GM19438 (cell line): ENCODE measurements at regions not wholly inside any gene's neighbourhood (a gene's known extent, or its start where the extent isn't known, plus 50 kb on each side); places are given as distances from the start of the nearest gene placed in this dataset.

Source experiments
- ATAC-seq: cut with Tn5 transposase; IDR thresholded peaks from one replicate; pipeline ENCODE4 v1.9.1; 2021; ENCODE audit warnings: low read depth; ENCODE audit not compliant: unreplicated experiment

DNA sequence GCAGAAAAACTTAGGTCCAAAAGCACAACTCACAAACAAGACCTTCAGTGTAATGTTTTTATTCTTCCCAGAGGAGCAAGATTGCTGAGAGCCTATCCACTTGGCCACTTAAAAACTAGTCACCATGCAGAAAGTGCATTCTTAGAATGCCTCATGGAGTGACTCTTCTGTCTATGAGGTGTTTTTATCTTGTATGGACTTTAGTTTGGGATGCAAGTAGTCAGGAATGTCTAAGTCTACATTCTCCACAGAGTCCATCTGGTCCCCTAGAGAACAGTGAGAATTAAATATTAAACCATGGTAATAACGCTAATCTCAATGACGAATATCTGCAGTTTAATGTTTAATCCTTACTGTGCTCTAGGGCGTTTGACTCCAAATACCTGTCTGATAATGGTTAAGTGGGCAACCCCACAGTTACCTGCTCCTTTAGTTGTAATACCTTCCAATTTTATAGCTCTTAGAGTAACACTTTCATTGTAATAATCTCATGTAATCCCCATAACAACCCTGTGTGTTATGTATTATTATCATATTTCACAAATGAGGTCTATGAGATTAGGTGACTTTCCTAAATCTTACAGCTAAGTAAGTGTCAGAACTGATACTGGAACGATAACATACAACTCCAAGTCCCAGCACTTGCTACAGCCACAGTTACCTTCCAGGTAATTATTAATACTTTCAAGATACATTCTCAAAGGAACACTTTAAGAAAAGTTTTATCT is 235.6 kb upstream of the JADE1 start:
- no peak for ATAC-seq

DNA sequence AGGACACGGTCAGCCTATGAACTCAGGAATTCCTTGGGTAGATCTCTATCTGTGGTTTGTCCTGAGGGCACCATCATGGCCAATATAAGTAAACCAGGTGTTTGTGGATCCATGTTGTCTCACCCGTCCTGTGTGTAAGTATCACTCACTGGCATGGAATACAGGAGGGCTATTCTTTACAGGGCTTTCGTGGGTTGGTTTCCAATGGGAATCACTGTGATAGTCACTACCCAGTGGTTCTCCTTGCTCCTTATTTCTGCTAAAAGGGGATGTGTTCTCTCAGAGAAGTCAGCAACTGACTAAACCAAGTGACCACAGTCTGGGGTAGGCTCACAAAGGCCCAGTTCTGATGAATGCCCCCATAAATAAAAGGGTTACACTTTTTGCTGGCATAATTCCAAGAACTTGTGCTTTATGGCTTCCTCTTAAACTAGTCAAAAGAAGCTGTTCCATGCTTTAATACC is 236.7 kb upstream of the JADE1 start:
- no peak for ATAC-seq

DNA sequence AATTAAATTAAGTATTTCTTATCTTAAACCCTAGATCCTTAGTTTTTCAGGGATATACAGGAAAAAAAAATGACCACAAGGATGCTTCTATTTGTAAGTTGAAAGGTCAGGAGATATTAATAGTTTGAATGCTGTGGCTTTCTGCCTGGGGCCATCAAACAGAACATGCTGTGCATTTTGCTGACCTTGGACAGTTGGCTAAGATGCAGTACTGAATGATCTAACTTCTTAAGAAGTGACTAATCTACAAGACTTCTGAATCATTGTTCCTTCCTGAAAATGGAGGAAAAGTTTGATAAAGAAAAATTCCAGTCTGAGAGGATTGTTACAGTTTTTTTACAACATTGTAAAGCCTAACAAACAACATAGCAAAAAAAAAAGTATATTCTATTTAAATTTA is 237.8 kb upstream of the JADE1 start:
- no peak for ATAC-seq

DNA sequence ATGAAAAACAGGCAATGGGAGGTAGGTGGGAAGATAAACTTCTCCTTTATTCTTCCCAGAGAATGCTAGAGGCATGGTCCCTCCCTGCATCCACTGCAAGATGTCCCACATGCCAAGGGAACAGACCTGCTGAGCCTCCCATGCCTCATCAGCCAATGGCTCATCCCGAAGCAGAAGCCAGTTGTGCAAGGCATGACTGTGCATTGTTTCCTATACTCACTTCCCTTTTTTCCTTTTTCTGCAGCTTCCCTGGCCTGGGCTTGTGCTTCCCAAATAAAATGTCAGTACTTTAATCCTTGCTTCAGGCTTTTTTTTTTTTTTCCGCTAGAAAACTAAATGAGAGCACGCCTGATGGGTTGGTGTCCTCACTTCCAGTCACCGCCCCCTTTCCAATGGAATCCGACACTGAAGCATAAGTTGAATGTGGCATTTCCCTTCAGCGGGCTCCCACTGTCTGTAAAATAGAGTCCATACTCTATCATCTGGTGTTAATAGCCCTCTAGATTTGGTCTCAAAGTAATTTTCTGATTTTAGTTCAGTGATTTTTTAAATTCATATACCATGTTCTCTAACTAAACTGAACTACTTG is 239.0 kb upstream of the JADE1 start:
- ATAC-seq = no peak

DNA sequence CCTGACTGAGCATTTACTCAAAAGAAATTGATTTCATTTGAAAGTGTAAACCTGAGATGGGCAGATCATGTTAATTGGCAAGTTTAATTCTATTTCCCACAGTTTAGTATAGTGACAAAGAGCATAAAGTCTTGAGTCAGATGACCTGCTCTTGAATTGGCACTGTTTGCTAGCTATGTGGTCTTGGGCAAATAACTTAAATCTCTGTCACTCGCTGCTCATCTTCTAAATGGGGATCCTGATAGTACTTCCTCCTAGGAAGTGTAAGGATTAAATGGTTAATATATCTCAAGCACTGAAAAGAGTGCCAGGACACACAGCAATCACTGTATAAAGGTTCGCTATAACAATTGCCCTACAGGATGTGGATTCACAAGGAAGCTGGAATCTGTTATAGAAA is 242.8 kb upstream of the JADE1 start:
- no peak for ATAC-seq

DNA sequence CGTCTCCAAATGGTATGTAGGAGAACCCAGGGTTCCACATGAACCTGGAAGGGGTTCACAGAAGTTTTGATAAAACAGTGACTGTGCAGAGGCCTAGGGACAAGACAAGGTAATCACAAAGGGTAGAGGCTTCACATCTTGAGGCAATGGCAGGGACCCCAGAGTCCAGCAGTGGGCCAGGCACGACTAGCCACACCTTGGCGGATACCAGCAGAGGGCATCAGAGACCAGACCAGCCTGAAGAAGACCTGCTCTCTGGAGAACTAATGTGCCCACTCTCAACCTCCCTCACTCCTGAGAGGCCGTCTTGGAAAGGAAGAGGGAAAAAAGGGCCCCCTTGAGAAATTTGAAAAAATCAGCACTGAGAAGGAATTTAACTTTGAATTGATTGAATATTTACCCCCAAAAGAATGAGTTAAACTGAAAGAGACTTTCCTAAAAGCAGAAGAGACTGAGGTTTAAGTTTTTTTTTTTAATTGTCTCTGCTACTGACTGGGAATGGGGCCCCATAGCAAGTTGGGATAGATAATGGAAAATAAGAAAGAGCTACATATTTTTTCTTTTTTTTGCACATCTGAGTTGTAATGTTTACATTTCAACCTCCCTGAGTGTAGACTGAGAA is 243.8 kb upstream of the JADE1 start:
- no peak for ATAC-seq

DNA sequence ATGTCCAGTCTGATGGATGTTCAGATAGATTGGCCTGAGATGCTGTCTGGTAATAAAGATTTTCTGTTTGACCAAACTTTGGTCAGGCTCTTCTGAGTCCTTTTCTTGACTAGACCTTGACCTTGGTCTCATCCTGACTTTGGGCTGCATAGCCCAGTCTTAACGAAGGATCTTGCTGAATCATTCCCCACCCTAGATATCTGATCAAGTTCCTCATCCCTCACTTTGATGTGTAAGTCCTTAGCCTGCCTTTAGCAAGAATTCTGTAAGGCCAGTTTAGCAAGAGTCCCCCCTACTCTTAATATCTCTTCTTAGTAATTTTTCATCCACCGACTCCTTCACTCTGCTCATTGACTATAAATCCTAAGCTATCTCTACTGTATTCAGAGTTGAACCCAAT is 244.4 kb upstream of the JADE1 start:
- ATAC-seq = no peak

DNA sequence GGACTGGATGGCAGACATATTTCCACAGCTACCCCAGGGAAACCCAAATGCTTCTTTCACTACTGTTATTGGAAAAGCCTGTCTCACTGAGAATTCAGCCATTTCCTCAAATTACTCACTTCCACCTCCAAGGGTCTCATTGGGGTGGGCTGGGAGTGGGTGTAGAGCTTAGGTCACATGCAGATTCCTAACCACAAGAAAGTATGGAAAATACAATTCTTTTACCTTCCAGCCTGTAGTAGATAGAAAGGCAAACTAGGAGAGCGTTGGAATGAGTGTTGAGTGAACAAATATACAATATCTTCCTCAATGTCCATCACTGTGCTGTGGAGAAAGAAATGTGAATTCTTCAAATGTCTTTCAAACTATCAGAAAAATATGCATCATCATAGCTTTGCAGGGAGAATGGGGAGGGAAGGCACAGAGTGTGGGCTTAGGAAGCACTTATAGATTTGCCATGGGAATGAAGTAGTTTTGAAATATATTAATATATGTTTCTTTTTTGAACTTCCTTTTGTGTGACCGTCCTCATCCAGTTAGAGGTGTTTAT is 245.3 kb upstream of the JADE1 start:
- ATAC-seq = no peak

DNA sequence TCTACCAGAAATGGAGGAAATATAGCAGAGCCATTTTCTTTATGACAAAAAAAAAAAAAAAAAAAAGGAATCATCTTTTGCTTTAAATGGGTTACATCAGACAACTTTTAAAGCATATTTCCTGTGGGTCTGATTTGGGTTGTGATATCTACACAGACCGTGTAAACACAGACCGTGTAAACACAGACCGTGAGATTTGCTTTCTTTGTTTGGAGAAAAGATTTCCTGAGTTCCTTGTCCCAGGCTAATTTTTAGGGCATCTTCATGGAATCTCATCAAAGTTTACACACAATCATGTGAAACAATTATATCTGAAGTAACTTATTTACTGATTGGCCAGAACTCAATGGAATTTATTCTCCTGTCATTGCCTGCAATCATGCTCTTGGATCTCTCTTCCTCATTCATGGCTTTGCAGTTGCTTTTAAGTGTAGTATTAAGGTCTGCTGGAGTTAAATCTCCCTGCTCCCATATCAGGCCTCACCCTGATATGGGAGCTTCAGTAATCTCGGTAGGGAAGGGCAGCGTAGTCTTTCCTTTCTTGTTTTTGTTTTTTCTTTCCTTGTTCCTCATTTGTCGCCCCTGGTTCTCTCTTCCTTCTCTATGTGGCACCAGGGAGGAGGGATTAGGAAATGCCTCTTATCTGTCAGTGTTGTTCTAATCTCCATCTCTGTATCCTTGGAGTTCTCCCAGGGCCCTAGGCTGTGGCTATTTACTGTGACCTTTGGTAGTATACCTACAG is 248.6 kb upstream of the JADE1 start:
- no peak for ATAC-seq

DNA sequence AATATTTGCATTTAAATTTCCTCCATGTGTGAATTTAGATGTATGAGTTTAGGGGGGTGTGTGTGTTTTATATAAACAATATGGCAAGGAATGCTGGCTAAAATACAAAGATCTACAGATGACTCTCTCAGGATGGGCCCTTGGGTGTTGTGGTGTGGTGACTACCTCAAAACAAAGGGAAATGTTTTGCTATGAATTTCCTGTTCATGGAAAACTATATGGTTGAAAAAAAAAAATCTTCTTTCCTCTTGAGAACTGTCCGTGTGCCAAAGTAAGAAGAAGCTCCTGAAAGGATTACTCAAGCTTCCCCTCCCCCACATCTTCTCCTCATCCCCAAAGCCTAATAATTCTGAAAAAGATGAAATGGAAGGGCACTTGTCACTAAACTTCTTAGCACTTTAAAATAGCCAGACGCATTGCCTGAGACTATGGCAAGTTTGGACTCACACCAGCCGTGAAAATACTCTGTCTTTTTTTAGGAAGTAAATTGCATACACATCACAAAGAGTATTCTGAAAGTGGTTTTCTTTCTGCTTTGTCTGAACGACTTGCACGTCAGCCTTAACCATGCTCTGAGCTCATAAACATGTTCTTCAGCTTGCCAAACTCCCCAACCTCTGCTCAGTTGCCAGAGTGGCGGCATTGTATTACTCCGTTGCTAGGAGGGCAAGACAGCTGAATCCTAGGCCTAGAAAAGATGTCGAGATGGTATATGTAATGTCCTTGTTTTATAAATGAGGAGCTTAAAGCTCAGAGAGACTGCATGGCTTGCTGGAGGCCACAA is 250.4 kb upstream of the JADE1 start:
- ATAC-seq = no peak

DNA sequence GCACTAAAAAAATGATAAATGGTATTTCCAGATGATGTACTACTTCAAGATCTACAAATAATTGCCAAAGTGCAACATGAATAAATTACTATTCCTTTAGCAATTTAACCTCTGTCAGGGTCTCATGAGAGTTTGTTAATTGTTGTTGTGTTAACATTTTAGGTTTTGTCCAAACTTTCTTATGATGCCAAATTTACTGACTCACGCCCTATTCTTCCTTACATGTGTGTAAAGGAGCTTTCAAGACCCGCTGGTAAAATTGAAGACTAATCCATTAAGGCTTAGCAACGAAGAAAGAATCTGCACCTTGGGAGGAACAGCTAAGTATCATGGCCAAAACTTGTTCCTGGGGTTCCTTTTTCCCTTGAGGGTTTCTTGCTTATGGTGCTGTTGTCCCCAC is 252.7 kb upstream of the JADE1 start:
- no peak for ATAC-seq

DNA sequence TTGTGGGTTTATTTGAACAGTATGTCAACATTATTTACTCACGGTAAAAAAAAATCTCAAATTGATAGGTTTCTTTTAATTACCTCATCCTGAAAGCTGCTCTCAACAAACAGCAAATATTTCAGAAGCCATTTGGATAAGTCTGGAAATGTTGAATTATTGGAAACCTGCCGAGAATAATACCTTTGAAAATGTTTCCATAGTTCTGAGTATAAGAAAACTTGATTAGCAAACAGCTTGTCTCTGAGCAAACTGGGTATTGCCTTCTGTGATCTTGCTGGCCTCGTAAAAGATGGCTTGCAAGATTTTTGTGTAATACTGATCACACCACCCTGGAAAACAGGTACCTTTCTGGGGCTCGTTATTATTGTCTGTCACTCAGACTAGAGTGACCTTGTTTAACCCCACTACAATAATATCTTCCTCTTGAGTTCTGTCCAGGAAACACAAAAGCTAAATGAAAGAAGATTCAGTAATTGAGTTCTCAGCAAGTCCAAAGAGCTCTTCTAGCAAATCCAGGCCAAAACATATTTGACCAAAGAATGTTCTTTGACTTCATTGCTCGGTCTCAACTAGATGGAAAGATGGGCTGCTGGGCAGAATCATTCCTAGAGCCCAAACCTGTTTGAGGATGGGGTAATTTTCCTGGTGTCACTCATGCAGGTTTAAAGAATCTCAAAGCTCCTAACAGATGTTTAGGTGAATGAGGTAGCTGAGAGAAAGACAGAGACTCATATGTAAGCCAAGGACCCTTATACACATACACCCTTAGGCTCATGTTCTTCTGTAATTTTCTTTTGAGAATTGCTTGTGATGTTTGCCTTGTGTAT is 255.6 kb upstream of the JADE1 start:
- no peak for ATAC-seq

DNA sequence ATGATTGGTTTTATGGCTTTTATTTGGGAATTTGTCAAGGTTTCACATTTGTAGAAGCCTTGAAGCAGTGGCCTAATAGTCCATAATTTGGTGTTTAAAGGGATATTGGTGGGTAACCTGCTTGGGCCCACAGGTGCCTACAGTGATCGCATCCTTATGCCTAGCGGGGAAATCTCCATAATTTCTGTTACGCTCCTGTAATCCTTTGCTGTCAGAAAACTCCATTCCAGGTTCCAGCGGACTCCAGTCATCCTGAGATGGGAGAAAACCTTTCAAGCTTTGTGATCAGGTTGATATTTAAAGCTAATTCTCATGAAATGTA is 257.0 kb upstream of the JADE1 start:
- no peak for ATAC-seq

DNA sequence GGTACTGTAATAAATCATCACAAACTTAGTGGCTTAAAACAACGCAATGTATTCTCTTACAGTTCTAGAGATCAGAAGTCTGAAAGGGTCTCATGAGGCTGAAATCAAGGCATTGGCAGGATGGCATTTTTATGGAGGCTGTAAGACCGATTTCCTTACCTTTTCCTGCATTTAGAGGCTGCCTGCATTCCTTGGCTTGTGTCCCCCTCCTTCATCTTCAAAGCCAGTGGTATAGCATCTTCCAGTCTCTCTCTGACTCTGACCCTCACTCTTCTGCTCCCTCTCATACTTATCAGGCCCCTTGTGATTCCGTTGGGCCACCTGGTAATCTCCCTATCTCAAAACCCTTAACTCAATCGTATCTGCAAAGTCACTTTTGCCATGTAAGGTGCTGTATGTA is 258.2 kb upstream of the JADE1 start:
- ATAC-seq = no peak

DNA sequence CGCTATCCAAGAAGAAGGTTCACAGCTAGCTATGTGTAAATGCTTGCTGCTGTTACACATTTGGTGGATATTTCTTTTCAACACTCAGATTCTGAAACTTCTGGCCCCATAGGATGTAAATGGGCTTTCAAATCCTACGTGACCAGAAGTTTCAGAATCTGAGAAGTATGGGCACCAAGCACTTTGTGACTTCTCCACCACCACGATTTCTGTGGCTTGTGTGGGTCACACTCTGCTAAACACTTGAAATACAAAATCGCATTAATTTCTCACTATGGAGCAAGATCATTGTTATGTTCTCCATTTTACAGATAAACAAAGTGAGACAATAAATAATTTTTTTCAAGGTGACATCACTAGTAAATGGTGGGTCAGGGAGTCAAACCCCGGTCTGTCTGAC is 259.4 kb upstream of the JADE1 start:
- no peak for ATAC-seq

DNA sequence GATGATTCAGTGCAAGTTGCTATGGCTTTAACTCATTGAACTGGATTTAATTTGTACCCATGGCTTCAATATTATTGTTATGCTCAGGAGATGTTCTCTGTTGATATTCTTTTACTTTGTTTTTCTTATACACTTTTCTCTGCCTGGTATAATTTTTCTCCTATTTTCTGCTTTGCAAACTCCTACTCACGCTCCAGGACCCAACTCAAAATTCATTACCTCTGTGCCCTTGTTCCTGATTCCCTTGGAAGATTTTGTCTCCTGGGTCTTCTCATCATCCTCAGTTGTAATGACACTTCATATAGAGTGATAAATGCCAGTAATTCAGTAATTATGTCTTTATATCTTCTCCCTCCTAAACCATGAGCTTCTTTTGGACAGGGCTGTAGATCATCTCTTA is 259.9 kb upstream of the JADE1 start:
- no peak for ATAC-seq

DNA sequence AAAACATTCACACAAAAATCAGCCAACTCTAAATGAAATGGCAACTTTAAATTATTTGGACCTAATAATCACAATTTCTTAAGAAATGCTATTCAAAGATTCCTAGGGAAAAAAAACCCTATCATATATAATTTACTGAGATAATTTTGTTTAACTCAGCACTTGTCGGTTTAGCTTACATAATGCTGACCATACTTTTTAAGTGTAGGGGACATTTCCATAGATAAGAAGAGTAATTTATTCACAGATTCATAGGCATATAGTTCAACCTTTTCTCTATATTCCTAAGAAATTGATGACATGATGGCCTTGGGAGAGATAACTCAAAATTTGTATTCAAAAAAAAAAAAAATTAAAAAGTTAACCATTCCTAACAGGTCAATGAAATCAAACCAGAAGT is 260.8 kb upstream of the PGRMC2 start:
- ATAC-seq = no peak

DNA sequence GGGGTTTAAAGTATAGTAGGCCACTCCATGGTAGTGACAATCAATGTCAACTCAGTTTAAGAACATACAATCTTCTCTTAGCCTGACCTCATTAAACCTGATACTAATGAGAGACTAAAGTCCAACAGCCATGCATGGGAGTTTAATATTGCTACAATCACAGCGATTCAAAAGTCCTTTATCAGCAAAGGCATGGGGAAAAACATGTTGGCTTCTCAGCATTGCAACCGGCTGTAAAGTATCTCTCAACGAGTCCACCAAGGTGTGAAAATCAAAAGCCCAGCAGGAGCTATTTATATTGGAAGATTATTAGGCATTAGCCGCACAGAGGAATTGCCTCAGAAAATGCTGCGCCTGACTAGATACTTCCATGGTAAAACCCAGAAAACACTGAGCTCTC is 256.7 kb upstream of the PGRMC2 start:
- ATAC-seq = no peak

DNA sequence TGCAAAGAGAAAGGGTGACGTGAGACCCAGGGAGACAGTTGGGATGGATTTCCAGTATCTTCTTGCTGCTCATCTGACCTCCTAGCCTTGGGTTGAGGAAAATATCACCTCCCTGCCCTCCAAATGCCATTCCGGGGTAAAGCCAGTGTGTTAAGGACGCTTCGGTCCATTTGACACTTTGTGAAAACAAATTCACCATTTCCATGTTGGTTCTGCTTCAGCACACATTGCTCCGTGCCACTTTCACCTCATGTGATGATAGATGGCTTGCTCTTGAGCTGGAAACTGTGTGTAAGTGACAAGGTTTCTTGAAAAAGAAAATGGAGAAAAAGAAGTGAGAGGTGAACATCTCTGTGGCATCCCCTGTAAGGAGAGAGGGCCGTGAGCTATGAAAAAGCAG is 256.1 kb upstream of the PGRMC2 start:
- ATAC-seq = no peak

DNA sequence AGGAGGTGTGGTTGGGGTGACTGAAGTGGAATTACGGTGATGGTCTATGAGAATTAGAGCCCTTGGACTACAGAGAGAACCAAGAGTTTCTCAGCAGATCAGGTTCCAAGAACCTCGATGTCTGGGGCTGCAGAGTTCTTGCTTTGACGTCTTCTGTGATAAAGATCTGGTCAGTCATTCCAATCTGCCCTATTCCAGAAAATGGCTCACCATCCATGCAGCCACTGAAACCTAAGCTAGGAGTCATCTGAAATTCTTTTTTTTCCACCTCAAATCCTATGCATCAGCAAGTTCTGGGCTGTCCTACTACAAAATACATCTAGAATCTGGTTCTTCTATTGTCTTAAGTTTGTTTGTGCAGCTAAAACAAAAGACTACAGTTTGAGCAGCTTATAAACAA is 254.4 kb upstream of the PGRMC2 start:
- ATAC-seq = no peak
